Endothelial cell of umbilical vein (primary cell): ENCODE measurements at regions not wholly inside any gene's neighbourhood (a gene's known extent, or its start where the extent isn't known, plus 50 kb on each side); places are given as distances from the start of the nearest gene placed in this dataset.

Experiments used
- CTCF ChIP-seq, 2 donors: IDR thresholded peaks; 1 replicate in 1 of 2; 2 replicates in 1 of 2; pipeline ENCODE4 v1.5.1; 2011; ENCODE audit warnings: low read length in 2 of 2, mild to moderate bottlenecking in 2 of 2, moderate library complexity in 2 of 2, control low read depth in 1 of 2, inconsistent platforms in 1 of 2, low read depth in 1 of 2; ENCODE audit not compliant: insufficient read depth in 1 of 2; ENCODE audit errors: extremely low read depth in 1 of 2
- EZH2 ChIP-seq: IDR thresholded peaks from 2 replicates; pipeline ENCODE4 v1.6.1; 2012; ENCODE audit warnings: borderline replicate concordance, low read depth, mild to moderate bottlenecking, moderate library complexity, low read length, inconsistent platforms; ENCODE audit not compliant: severe bottlenecking
- GATA2 ChIP-seq: IDR thresholded peaks from 2 replicates; pipeline ENCODE4 v1.7.0; 2011; ENCODE audit warnings: low read depth, mild to moderate bottlenecking, moderate library complexity, mixed read lengths, low read length; ENCODE audit not compliant: insufficient read length, insufficient read depth
- MAX ChIP-seq: IDR thresholded peaks from 2 replicates; pipeline ENCODE4 v1.6.1; 2011; ENCODE audit not compliant: insufficient read depth, insufficient read length
- POLR2A ChIP-seq: IDR thresholded peaks from 2 replicates; pipeline ENCODE4 v1.6.1; 2012; ENCODE audit warnings: low read depth, mild to moderate bottlenecking, control low read depth, low read length
- POLR2AphosphoS5 ChIP-seq: IDR thresholded peaks from 2 replicates; pipeline ENCODE4 v1.6.1; 2012; ENCODE audit warnings: low read depth, mild to moderate bottlenecking, control low read depth, low read length, moderate library complexity; ENCODE audit not compliant: insufficient read depth

- no peak for TF ChIP-seq EZH2
- no peak for TF ChIP-seq CTCF (IDR thresholded peaks at IDR 0.05; ENCODE audit: extremely low read depth in 1 of 2, insufficient read depth in 1 of 2, low read depth in 1 of 2, low read length in 2 of 2)
- TF ChIP-seq POLR2AphosphoS5: no peak
- no peak for TF ChIP-seq POLR2A
- TF ChIP-seq MAX: no peak
- TF ChIP-seq GATA2: no peak
Measured at GRCh38 chr2:2910259-2910658, 467.4 kb downstream of the EIPR1 start.
